Colonic mucosa (tissue), 4 donors: ENCODE measurements at regions not wholly inside any gene's neighbourhood (a gene's known extent, or its start where the extent isn't known, plus 50 kb on each side); places are given as distances from the start of the nearest gene placed in this dataset.

Source experiments
- DNase-seq: peaks from one replicate; pipeline ENCODE4 v3.0.0-alpha.2; 2020
- H3K27ac ChIP-seq: fragments of 200-600 bp; one replicate; pipeline ENCODE4 v1.8.0; 2021
- H3K27me3 ChIP-seq: fragments of 200-600 bp; one replicate; pipeline ENCODE4 v1.8.0; 2021
- H3K36me3 ChIP-seq: fragments of 200-600 bp; one replicate; pipeline ENCODE4 v1.8.0; 2021
- H3K4me1 ChIP-seq: fragments of 200-600 bp; one replicate; pipeline ENCODE4 v1.8.0; 2021; ENCODE audit warnings: mild to moderate bottlenecking
- H3K4me3 ChIP-seq: fragments of 200-600 bp; one replicate; pipeline ENCODE4 v1.8.0; 2021
- H3K9ac ChIP-seq, 2 donors: one replicate each; pipeline ENCODE4 v1.7.0; 2013; ENCODE audit warnings: control low read depth in 2 of 2, low read depth in 2 of 2, low read length in 2 of 2
- H3K9me3 ChIP-seq: fragments of 200-600 bp; one replicate; pipeline ENCODE4 v1.8.0; 2021
- intact Hi-C: fragments of 100-400 bp; cut with DNase I; formaldehyde crosslinking; loops from one replicate; pipeline ENCODE4 v1.14.1; 2022
- TF ChIP-seq, protein P1 (sequence below): fragments of 200-600 bp; IDR thresholded peaks from one replicate; pipeline ENCODE4 v1.8.0; 2022; ENCODE audit warnings: antibody characterized with exemption, mild to moderate bottlenecking
- donor health status: healthy.
- donor health status: DM: no; HTN: no; CAD: no.
- donor health status: DM: no; HTN: no; CAD: no.

DNA sequence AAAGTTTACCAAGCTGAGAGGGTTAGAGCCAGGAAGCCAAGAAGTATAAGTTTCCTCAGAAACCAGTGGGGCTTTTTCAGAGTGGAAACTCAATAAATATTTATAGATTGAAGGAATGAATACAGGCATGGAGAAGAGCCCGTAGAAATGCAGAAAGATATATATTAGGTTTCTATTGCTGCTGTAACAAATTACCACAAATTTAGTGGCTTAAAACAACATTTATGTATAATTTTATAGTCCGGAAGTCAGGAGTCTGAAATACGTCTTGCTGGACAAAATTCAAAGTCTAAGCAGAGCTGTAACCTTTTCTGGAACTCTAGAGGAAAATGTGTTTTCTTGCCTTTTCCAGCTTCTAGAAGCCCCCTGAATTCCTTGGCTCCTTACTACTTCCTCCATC is 107.3 kb upstream of the SEMA3D start:
- no peak overlapping the region for H3K9ac ChIP-seq
- H3K27me3 ChIP-seq, result no peaks in the 10 kb centered on the region
- TF ChIP-seq, protein P1, sequence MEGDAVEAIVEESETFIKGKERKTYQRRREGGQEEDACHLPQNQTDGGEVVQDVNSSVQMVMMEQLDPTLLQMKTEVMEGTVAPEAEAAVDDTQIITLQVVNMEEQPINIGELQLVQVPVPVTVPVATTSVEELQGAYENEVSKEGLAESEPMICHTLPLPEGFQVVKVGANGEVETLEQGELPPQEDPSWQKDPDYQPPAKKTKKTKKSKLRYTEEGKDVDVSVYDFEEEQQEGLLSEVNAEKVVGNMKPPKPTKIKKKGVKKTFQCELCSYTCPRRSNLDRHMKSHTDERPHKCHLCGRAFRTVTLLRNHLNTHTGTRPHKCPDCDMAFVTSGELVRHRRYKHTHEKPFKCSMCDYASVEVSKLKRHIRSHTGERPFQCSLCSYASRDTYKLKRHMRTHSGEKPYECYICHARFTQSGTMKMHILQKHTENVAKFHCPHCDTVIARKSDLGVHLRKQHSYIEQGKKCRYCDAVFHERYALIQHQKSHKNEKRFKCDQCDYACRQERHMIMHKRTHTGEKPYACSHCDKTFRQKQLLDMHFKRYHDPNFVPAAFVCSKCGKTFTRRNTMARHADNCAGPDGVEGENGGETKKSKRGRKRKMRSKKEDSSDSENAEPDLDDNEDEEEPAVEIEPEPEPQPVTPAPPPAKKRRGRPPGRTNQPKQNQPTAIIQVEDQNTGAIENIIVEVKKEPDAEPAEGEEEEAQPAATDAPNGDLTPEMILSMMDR, result no peak
- no peaks in the 10 kb centered on the region for H3K4me1 ChIP-seq
- H3K4me3 ChIP-seq, result no peak overlapping the region
- no peaks in the 10 kb centered on the region for H3K9me3 ChIP-seq
- DNase-seq, result no peak
- no peak overlapping the region for H3K27ac ChIP-seq
- intact Hi-C loops, result no loop called here
- H3K36me3 ChIP-seq, result no peaks in the 10 kb centered on the region

DNA sequence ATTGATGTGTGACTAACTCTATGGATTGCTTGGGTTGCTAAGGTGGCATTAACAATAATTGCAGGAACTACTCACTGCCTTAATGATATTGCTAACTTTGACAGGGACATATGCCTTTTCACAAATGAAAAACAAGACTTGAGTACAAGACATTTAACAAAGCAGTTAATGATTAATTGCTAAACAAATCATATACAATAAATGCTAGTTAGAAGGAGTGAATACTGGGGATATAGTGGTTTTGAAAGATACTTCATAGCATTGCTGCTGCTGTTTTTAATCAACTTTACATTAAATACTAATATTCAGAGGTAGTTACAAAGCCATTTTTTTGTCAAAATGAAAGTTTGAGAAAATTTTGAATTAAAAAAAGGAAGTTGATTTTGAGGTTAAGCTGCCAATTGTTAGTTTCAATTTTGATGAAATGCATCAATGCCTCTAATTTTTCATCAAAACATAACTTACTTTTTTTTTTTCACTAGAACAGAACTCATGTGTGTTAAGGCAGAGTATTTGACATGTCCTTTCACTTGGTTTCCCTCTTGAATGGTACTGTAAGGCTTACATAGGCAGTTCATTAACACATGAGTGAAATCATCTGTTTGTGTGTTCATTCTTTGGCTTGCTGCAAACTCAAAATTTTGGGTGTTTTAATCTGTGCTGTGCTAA is 106.2 kb upstream of the SEMA3D start:
- H3K27me3 ChIP-seq, result no peaks in the 10 kb centered on the region
- no peak overlapping the region for H3K4me3 ChIP-seq
- TF ChIP-seq, protein P1, result no peak
- H3K4me1 ChIP-seq, result no peaks in the 10 kb centered on the region
- no peaks in the 10 kb centered on the region for H3K9me3 ChIP-seq
- H3K9ac ChIP-seq, result no peak overlapping the region
- intact Hi-C loops, result no loop called here
- H3K36me3 ChIP-seq, result no peaks in the 10 kb centered on the region
- H3K27ac ChIP-seq, result no peak overlapping the region
- no peak for DNase-seq

DNA sequence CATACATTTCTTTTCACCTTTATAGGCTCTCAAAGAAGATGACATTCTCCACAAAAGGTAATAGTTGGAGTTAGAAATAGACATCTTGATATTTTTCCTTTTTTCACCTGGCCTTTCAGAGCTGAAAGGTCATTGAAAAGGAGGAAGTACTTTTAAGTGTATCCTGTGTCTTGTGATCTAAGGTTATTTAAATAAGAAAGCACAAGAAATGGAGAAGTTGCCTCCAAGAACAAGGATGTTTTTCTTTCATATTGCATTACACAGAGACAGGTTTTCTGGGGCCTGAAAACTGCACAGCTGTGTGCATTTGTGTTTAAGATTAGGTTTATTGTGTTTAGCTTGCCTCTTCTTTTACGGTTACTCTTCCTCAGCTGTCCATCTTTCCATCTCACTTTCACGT is 103.4 kb upstream of the SEMA3D start:
- Histone ChIP-seq H3K4me3 (no peak overlapping the region), H3K27me3 (no peaks in the 10 kb centered on the region), H3K27ac (no peak overlapping the region), H3K4me1 (no peaks in the 10 kb centered on the region), H3K36me3 (no peaks in the 10 kb centered on the region), H3K9ac (no peak overlapping the region), H3K9me3 (no peaks in the 10 kb centered on the region)
- intact Hi-C loops, result no loop called here
- DNase-seq, result no peak
- TF ChIP-seq, protein P1, result no peak

DNA sequence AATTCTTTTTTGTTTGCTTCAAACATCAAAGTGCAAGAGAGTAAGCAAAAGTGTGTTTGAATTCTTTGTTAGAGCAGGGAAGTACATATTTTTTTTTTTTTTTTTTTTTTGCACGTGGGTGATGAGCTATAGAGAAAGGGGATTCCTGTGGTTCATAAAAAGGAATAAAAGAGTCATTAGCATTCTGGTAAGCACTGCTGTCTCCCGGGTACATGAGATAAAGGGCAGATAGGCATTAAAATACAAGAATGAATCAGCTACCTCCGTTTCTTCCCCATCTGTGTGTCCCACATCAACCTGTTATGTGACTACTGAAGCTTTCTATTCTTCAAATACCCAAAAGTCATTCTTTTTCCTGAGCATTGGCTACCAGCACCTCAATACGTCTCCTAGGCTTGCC is 102.4 kb upstream of the SEMA3D start:
- no peak for DNase-seq
- intact Hi-C loops, result no loop called here
- no peaks in the 10 kb centered on the region for H3K36me3 ChIP-seq
- no peak overlapping the region for H3K9ac ChIP-seq
- no peak overlapping the region for H3K27ac ChIP-seq
- no peaks in the 10 kb centered on the region for H3K27me3 ChIP-seq
- H3K4me3 ChIP-seq, result no peak overlapping the region
- H3K4me1 ChIP-seq, result no peaks in the 10 kb centered on the region
- TF ChIP-seq, protein P1, result no peak
- H3K9me3 ChIP-seq, result no peaks in the 10 kb centered on the region

DNA sequence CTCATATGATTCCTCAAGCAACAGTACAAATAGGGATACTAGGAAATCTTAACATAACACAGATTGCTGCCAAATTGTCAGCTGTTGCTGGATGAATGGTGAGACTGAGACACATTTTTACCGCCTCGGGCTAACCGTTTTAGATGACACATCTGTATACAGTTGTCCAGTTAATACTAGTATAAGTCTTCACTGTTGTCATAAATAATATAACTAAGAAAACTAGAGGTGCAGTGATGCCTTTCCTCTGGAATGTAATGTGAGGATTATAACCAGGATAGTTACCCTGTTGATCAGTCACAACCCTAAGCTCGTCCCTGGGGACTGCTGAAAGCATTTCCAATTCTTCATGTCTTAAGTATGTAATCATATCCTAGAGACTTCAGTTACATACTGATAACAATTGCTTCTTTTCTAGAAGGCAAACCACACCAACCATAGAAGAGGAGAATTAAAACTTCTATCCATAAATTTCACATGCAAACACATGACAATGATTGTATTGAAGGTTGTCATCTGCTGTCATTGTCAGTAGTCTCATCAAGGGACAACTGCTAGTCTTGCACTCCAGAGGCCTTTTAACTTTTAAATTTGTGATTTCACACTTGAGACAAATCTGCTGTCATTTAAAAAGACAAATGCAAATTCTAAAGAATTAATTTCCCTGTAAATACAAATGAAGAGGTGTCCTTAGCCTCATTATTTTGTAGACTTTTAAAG is 100.4 kb upstream of the SEMA3D start:
- H3K27ac ChIP-seq, result no peak overlapping the region
- no peaks in the 10 kb centered on the region for H3K36me3 ChIP-seq
- H3K27me3 ChIP-seq, result no peaks in the 10 kb centered on the region
- intact Hi-C loops, result no loop called here
- no peaks in the 10 kb centered on the region for H3K4me1 ChIP-seq
- DNase-seq, result no peak
- H3K4me3 ChIP-seq, result no peak overlapping the region
- no peaks in the 10 kb centered on the region for H3K9me3 ChIP-seq
- H3K9ac ChIP-seq, result no peak overlapping the region
- TF ChIP-seq, protein P1, result no peak
